Hematopoietic multipotent progenitor cell treated with erythropoietin and hydrocortisone succinate and interleukin-3 and kit ligand, for 8 days (in vitro differentiated cells): ENCODE measurements at regions not wholly inside any gene's neighbourhood (a gene's known extent, or its start where the extent isn't known, plus 50 kb on each side); places are given as distances from the start of the nearest gene placed in this dataset.

Source experiments
- DNase-seq: peaks from one replicate; pipeline ENCODE4 v3.0.0-alpha.2; 2015

DNA sequence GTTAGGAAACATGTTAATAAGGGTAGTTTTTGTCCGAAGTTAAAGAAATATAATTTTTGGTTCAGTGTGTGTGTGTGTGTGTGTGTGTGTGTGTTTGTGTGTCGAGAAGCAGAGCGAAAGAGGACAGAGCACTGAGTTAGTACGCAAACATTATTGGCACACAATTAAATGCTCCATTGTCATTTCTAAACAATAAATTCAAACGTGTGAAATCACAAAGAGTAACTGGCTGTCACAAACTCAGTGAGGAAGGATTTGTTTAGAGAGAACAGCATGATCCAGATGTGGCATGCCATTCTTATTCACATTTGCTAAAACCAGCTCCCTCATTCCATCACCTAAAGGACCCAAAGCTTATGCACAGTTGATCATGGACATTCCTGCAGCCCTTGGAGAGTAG, 970.8 kb downstream of the DTWD2 start:
- no peak for DNase-seq

DNA sequence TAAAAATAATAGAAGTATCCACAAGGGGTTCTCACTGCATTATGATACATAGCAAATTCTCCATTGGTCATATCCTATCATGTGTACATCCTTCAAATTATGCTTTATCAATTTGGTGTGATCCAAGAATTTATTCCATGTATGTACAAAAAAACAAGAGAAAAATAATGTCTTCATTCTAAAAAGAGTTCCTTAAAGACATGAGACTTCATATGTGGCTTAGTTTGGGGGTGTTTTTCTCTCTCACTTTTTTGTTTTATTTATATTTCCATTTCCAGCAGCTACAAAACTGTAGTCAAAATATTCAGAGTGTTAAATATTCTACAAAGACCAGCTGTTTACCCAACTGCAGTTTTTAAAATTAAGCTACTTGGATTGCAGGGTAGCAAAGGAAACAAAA, 972.0 kb downstream of the DTWD2 start:
- DNase-seq: no peak

DNA sequence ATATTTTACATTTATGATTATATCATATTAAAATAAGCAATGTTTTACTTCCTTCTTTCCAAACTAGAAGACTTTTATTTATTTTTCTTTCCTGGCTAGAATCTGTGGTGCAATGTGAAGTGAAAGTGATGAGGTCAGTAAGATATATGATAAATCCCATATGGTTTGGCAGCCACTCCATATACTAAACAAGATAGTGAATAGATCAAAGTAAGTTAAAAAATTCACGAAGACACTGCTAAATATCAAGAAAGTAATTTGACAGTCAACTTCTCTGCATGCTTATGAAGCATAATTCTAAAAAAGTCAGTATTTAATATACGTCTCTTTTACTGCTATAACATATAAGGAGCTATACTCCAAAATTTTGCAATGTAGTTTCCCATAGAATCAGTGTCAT, 972.8 kb downstream of the DTWD2 start:
- DNase-seq: no peak

DNA sequence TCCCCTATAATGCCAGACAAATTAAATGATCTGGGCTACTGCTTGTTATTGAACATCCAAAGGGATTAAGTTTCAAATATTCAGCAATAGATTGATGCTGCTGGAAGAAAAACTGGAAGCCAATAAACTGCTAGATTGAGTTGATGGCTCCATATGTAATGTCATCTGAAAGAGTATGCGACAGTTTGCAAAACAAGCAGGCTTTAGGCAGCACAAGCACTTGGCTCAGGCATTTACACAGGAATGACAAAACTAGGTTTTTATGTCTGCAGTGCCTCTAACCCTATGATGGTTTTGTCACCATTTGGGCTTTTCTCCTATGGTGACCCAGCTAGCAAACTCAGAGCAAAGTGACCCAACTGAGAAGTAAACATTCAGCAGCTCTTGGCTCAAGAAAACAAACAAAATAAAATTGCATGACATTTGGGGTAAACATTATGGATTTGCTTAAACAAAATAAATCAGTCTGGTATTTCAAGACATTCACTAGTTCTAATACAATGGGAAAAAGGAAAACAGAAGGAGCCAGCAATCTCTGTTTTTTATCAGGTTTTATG, 978.5 kb downstream of the DTWD2 start:
- no peak for DNase-seq

DNA sequence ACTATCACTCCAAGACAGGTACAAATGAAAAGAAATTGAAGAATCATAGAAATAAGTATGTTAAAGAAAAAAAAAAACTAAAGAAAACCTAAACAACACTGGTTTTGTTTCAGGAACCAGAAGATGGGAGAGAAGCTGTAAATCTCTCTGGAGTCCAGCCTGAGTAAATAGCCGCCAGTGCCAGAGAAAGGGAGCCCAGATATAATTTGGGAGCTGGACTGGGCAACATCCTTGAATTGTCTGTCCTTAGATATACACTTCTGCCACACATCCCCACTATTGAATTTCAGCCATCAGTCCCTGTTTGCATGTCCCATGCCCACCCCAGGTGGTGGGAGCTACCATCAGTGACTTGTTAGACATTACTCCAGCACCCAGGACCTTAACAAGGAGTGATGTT, 979.6 kb downstream of the DTWD2 start:
- no peak for DNase-seq

DNA sequence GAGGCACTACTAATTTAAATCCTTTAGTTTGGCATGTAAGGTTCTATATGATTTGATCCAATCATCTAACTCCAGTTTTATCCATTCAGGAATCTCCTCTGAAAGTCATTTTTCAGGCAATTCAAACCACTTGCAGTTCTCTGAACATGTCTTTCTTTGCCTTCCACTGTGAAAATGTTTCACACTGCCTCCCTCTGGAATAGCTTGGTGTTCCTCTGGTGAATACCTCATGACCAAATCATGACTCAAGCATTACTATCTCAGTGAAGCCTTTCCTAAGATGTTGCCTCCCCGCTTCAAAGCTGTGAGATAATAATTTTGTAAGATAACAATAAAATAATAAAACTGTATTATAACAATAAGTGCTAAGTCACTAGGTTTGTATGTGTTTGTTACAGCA, 981.1 kb downstream of the DTWD2 start:
- DNase-seq: no peak

DNA sequence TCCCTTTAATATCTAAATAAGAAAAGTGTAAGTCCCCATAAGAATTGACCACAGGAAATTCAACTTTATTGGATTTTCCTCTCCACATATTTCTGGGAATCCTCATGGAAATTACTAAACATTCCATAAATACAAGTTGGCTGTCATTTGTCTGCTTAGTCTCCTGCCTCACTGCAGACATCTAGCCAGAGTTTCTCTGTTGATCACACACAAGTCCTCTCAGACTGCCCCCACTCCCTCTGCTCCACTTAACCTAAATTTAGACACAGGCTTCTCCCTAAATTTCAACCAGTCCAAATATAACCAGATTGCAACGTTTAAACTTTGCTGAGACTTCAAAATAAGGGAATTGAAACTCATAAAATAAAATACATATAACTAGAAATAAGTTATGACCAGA, 982.1 kb downstream of the DTWD2 start:
- no peak for DNase-seq

DNA sequence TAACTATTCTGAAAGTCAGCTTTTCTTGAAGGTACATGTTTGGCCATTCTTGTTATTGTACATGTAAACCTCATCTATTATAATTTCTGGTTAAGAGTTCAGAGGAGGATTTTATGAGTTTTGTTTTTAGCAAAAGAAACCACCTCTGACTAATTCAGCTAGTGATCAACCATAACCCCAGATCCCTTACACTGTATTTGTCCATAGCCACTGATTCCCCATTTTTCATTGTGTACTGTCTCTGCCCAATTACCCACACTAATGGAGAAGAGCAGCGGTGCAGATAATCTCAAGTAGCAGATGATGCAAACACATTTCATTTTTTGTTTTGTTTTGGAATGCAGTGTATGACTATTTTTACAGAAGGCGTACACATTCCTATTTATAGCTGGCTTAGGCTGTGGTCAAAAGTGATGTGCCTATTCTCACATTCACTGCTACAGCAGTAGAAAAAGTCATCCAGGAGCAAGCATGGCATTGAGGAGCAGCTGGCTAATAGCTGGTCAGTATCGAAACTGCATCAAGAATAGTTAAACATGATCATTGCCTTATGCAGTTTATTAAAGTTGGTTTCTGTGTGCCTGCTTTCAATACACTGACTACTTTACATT, 988.3 kb downstream of the DTWD2 start:
- no peak for DNase-seq

DNA sequence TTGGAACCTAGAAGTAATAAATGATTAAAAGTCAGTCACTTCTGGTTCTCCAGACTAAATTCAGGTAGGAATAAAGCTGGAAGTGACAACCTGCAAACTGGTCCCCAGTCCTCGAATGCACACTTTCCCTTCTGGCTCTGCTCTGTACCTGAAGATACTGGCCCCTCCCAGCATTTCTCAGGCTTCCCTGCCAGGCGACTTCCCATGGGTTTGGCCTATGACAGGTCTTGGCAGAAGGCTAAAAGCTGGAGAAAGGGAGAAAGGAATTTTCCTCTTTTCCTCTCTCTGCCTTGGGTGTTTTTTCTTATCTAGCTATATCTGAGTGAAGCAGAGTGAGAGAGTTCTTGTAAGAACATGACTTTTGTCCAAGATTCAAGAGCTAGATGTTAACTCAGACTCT, 1005.7 kb downstream of the DTWD2 start:
- DNase-seq: no peak

DNA sequence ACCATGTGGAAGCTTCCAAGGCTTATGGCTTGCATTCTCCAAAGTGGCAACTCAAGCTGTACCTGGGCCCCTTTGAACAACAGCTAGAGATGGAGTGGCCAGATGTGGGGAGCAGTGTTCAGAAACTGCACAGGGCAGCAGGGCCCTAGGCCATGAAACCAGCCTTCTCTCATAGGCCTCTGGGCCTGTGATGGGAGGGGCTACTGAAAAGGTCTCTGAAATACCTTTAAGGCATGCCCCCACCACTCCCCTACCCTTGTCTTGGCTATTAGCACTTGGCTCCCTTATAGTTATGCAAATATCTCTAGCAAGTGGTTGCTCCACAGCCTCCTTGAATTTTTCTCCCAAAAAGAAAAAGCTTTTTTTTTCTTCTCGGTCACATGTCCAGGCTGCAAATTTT, 1014.6 kb downstream of the DTWD2 start:
- no peak for DNase-seq

DNA sequence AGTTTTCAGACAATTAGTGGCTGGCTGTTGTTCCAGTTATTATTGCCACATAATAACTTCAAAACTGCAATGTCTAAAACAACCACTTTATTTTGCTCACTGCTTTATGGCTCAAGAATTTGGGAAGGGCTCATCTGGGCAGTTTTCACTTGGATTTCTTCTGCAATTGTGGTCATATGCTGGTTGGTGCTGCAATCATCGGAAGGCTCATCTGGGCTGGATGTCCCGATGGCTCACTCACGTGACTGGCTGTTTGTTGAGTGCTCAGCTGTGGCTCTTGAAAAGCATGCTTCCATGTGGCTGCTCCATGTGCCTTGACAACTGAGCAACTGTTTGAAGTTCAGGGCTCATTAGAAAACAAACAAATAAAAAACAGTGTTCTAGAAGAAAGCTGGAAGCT, 1032.5 kb downstream of the DTWD2 start:
- DNase-seq: no peak

DNA sequence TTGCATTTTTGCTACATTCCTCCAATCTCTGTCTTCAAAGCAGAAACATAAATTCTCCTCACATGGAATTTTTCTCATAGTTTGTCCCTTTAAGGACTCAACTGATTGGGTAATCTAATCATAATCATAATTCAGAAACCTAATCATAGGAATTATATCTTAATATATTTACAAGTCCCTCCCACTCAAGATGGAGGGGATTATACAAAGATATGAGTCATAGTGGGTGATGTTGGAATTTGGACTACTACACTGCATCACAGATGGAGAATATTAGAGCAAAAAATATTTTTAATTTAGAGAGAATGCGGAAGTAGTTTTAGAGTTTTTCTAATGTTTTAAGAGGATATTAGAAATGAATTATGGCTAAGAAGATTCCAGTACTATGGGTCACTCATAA, 1034.0 kb downstream of the DTWD2 start:
- DNase-seq: no peak

DNA sequence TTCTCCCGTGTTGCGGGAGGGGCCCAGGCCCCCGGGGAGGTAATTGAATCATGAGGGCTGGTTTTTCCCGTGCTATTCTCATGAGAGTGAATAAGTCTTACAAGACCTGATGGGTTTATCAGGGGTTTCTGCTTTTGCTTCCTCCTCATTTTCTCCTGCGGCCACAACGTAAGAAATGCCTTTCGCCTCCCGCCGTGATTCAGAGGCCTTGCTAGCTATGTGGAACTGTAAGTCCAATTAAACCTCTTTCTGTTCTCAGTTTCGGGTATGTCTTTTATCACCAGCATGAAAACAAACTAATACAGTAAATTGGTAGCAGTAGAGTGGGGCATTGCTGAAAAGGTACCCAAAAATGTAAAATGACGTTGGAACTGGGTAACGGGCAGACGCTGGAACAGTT, 1035.1 kb downstream of the DTWD2 start:
- DNase-seq: no peak

DNA sequence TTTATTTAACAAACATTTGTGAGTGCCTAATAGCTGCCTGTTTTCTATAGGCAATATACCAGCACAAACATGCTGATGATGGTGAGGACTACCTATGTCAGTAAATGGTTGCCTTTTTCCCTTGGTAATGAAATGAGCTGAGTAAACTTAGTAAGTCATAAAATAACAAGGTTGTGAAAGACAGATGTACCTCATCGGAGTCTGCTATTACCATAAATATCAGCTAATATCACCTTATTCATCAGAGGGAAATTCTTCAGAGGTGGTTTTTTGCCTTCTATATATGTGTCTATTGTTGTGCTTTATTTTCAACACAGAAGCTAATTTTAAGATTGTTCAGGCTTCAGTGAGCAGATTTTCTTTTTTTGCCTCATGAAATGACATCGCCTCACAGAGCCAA, 1040.5 kb downstream of the DTWD2 start:
- DNase-seq: no peak

DNA sequence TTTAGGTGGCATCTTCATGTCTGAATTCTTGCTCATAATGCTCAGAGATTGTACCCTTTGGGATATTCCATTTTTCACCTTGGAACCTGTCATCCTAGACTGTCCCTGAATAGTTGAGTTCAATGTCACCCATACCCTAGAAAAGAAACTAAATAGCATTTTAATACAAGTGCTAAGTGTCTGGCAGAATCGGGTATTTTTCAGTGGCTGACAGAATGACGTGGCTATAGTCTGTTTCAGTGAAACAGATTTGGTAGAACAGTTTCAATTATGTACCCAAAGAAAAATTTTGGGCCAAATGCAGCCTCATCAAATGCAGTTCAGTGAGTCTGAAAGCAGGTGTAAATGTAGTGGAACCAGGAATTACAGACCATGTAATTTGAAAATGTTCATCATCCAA, 1041.2 kb downstream of the DTWD2 start:
- no peak for DNase-seq

DNA sequence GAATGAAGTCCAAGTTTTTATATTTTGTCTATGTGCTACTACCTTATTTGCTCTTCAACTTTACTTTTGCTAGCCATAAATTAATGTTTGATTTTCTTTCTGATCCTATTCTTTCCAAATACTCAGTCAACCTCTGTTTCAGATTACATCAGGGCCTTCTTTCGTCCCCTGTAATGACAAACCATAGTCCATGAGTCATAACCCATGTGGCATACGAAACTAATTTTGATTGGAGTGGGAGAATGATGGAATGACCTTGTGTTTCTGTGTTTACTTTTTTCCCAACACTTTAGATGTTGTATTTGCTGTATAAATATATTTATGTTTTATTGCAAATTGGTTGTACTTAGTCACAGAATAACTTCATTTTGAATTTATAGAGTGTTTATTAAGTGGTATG, 1043.1 kb downstream of the DTWD2 start:
- DNase-seq: no peak

DNA sequence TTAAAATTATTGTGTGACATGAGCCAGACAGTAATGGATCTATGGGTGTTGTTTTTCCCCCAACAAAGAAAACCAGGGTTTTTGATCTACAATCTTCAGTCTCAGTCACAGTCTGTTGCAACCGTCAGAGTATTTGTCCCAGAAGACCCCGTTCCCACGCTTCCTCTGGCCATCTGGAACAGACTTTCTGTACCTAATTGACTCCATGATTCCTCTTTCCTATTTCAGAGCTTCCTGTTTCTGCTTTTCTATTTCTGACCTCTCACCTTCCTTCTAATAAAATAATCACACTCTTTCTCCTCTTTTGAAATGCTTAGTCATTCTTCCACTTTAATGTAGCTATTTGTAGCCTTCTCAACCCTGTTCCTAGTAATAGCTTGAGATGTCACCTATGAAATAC, 1044.8 kb downstream of the DTWD2 start:
- DNase-seq: no peak

DNA sequence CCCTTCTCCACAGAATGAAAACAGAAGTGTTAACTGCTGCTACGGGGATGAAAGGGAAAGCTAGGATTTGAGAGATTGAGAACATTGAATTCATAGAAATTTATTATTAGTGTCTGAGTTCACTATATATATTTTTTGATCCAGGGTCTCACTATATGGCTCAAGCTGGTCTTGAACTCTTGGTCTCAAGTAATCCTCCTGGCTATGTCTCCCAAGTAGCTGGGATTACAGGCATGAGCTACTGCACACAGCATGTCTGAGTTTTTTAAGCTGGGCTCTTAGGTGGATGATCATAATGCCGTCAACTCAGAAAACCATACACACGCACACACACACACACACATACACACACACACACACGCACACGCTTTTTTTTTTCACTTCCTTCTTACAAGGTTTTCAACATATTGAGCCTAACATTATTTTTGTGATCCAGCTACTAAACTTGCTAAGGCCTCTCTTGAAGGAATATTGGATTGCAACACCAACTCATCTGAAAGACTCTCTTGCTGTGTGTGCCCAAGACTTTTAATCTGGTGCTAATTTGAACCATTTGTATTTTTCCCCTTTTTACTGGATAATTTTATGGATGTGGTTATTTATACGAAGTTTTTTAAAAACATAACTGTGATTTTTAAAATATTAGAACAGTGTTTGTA, 1045.4 kb downstream of the DTWD2 start:
- DNase-seq: no peak

DNA sequence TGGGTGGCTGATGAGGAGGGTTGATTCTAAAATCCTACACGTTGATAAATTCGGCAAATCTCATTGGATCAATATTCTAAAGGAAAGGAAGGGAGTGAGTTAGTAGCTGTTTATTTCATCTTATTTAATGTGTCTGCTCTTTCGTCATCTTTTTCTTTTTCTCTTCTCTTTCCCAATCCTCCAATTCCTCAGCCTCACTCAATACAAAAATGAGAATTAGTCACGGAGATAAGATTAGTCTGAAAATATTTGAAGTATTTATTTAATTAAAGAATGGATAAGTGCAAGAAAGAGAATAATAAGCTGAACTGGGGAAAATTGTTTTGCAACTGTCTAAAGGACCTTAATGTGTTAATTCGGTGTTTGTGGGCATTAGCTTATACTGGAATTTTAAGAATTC, 1095.1 kb downstream of the DTWD2 start:
- DNase-seq: no peak

DNA sequence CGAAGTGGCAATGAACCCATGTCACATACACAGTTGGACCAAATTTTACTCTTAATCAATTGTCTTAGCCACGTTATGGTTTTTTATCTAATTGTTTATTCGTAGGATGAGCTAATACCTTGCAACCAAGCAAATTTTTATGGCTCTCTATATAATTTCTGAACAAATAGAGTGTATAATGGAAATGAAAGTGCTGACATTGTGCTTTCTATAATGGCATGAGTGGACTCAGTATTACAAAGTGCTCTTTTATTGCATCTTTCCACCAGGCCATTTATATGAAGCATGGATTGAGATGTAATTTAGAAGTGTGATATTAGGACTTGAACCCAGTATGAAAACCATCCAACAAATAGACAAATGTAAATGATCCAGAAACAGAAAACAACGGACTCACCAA, 1096.0 kb downstream of the DTWD2 start:
- no peak for DNase-seq

DNA sequence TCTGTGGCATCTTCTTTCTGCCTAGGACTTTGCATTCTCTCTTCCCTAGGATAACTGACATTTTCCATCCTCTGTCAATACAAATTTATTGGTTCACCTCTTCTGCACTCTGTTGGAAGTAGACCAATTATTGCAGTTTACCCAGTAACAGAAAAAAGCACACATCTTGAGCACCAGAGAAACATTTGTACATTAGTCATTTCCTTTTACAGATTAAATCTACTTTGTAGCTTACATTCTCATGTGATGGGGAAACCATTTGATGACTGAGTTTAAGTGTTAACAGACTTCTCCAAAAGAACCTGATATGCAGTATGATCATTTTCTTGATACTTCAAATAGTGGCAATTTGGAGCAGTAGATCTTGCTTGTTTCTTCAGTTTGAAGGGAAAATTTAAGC, 1098.8 kb downstream of the DTWD2 start:
- DNase-seq: peak; percentile 22

DNA sequence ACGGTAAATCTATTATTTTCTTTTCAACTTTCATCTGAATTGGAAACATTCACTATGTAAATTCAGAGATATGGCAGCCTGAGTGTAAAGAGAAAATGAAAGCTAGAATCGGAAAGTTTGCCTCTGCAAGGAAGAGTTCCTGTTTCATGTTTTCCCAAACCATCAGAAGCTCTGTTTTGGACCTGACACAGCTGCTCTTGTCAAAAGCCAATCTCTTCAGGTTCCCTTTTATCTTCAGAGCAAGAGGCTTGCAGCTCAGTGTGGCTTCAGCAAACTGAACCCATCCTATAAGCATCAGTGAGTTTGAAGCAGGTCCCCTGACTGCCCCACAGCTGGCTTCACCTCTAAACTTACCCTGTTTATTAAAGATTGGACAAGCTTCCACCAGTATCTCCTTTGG, 1099.7 kb downstream of the DTWD2 start:
- DNase-seq: peak; percentile 14

DNA sequence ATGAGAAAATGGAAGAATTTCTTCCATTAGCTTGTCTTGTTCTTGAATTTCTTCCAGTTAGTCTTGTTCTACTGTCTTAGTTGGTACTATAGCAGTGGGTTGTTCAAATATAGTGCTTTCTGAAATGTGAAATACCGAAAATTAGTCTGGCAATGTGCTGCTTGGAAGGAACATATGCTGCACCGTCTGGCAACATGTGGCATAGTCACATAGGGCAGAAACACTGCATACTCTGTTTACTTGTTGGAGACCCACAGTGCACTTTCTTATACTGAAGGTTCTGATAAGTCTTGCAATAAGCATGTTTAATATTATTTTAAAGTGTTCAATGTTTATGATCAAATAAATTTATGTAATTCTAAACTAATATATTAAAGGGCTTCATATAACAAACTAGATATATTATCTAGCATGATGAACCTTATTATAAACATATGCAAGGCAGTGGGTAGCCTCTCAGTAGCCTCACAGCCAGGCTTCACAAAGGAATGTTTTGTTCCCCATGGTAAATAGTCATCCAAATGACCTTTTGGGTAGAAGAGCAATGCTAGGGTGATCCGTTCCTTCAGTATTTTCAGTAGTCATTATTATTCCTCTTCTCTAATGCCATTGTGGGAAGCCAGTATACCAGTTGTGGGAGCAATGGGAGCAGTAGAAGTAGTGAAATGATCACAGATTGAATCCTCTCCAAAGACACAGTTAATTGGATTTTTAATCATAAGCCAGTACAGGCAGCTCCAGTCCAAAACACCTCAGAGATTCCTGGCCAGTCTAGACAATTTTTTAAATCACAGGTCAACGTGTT, 1106.7 kb downstream of the DTWD2 start:
- DNase-seq: no peak

DNA sequence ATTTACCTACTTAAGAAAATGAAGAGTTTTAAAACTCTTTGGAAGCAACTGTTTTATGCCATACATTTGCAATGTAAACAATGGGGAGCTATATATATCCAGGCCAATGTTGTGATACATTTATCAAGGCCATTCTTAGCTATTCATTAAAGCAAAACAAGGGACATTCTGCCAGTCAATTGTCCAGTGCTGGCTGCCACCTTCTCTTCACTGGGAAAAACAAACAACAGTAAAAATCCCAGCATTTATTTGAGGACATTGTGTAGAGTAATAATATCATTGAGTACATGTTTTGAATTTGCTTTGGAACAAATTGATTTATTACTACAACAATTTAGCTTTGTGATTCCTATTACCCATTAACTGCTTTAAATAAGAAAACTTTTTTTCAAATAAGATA, 1107.4 kb downstream of the DTWD2 start:
- DNase-seq: no peak
